ENCODE measurements at regions not wholly inside any gene's neighbourhood (a gene's known extent, or its start where the extent isn't known, plus 50 kb on each side); places are given as distances from the start of the nearest gene placed in this dataset.

DNA sequence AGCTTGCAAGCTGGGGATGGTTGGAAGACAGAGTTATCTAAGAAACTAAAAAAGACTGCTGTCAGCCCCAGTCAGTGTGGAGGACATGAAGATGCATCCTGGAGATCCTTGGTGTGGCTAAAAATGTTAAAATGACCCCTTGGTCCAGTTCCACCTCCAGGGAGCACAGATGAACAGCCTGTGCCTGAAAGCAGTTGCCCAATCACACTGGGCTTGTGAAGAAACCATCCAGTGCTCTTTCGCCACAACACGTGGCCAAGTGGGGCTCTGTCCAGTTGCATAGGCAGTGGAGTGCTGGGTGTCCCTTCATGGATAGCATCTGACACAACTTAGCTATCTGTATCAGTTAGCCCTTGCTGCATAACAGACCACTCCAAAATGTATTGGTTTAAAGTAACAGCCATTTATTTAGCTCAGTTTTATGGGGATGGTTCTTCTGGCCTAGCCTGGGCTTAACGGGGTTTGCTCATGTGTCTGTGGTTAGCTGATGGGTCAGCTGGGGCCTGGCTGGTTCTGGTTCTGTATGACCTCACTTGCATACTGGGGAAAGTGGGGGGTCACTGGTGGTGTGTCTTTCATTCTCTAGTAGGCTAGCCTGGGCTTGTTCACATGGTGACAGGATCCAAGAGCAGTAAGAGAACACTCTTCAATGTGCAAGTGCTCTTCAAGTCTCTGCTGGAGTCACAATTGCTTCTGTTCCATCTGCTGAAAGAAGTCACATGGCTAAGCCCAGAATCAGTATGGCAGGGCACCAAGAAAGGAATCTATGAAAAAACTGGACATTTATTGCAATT is 226.2 kb downstream of the PDCD6IP start:
- ChIA-PET SMC1A (ENCODE audit: uncharacterized antibody, unreplicated experiment) (interaction anchor here (0.6 to 2.0 kb wide), 2 partner anchors 13 to 236 kb away, joined by 3 to 6 read pairs; no protein-coding TSS in a partner anchor), CTCF (interaction anchor here (1.8 kb wide), 1 partner anchor 9 kb away, joined by 6 read pairs; no protein-coding TSS in a partner anchor), RAD21 (ENCODE audit: unreplicated experiment) (no interaction called here), POLR2A (interaction anchor here (0.6 kb wide), 1 partner anchor 596 kb away, joined by 3 read pairs; no protein-coding TSS in a partner anchor)
- Histone ChIP-seq H3K4me2 (ENCODE audit: control insufficient read depth, insufficient read depth) (no peak overlapping the region), H2AFZ (ENCODE audit: control insufficient read depth, low read depth, low read length) (no peak overlapping the region), H3K4me1 (ENCODE audit: control insufficient read depth, insufficient read depth, low read length) (no peaks in the 10 kb centered on the region), H3K27ac (ENCODE audit: control insufficient read depth, insufficient read depth) (no peak overlapping the region), H3K36me3 (ENCODE audit: control insufficient read depth in 2 of 2, insufficient read depth in 2 of 2, low read length in 1 of 2) (no peaks in the 10 kb centered on the region), H3K4me3 (no peak overlapping the region), H3K27me3 (replicated peaks in 1 of 2; ENCODE audit: control insufficient read depth in 2 of 2, insufficient read depth in 2 of 2, low read length in 1 of 2) (no peaks in the 10 kb centered on the region), H3K9me3 (replicated peaks; ENCODE audit: control insufficient read depth, insufficient read depth, low read length) (no peaks in the 10 kb centered on the region), H4K20me1 (ENCODE audit: control insufficient read depth, insufficient read depth) (no peaks in the 10 kb centered on the region), H3K9ac (ENCODE audit: control insufficient read depth, insufficient read depth, low read length) (no peak overlapping the region), H3K79me2 (ENCODE audit: control insufficient read depth, insufficient read depth, low read length) (no peaks in the 10 kb centered on the region)
- ATAC-seq (no peak), DNase-seq (ENCODE audit: low read depth, low spot score) (no peak), FAIRE-seq (no peak)
- in situ Hi-C loops (cut with MboI), result no loop called here
- WGBS (ENCODE audit: insufficient coverage, insufficient replicate concordance, low lambda C conversion rate, missing lambda C conversion rate), result 65% methylated on average over 3 of the region's 3 CpGs
- no TSS peak for BruUV-seq (replicated peaks)
- intact Hi-C loops (cut with micrococcal nuclease; ENCODE audit: unreplicated experiment), result no loop called here
- no peak for TF ChIP-seq HDAC2 (IDR thresholded peaks at IDR 0.05)
- TF ChIP-seq ATF7 (IDR thresholded peaks at IDR 0.05; ENCODE audit: low read depth), result no peak
- TF ChIP-seq EP300 (IDR thresholded peaks at IDR 0.05; ENCODE audit: borderline replicate concordance in 1 of 2, control insufficient read depth in 1 of 2, low read depth in 2 of 2, low read length in 2 of 2), result no peak
- TF ChIP-seq, protein P1, sequence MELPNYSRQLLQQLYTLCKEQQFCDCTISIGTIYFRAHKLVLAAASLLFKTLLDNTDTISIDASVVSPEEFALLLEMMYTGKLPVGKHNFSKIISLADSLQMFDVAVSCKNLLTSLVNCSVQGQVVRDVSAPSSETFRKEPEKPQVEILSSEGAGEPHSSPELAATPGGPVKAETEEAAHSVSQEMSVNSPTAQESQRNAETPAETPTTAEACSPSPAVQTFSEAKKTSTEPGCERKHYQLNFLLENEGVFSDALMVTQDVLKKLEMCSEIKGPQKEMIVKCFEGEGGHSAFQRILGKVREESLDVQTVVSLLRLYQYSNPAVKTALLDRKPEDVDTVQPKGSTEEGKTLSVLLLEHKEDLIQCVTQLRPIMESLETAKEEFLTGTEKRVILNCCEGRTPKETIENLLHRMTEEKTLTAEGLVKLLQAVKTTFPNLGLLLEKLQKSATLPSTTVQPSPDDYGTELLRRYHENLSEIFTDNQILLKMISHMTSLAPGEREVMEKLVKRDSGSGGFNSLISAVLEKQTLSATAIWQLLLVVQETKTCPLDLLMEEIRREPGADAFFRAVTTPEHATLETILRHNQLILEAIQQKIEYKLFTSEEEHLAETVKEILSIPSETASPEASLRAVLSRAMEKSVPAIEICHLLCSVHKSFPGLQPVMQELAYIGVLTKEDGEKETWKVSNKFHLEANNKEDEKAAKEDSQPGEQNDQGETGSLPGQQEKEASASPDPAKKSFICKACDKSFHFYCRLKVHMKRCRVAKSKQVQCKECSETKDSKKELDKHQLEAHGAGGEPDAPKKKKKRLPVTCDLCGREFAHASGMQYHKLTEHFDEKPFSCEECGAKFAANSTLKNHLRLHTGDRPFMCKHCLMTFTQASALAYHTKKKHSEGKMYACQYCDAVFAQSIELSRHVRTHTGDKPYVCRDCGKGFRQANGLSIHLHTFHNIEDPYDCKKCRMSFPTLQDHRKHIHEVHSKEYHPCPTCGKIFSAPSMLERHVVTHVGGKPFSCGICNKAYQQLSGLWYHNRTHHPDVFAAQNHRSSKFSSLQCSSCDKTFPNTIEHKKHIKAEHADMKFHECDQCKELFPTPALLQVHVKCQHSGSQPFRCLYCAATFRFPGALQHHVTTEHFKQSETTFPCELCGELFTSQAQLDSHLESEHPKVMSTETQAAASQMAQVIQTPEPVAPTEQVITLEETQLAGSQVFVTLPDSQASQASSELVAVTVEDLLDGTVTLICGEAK (IDR thresholded peaks at IDR 0.05; ENCODE audit: borderline replicate concordance), result no peak
- TF ChIP-seq, protein P2, sequence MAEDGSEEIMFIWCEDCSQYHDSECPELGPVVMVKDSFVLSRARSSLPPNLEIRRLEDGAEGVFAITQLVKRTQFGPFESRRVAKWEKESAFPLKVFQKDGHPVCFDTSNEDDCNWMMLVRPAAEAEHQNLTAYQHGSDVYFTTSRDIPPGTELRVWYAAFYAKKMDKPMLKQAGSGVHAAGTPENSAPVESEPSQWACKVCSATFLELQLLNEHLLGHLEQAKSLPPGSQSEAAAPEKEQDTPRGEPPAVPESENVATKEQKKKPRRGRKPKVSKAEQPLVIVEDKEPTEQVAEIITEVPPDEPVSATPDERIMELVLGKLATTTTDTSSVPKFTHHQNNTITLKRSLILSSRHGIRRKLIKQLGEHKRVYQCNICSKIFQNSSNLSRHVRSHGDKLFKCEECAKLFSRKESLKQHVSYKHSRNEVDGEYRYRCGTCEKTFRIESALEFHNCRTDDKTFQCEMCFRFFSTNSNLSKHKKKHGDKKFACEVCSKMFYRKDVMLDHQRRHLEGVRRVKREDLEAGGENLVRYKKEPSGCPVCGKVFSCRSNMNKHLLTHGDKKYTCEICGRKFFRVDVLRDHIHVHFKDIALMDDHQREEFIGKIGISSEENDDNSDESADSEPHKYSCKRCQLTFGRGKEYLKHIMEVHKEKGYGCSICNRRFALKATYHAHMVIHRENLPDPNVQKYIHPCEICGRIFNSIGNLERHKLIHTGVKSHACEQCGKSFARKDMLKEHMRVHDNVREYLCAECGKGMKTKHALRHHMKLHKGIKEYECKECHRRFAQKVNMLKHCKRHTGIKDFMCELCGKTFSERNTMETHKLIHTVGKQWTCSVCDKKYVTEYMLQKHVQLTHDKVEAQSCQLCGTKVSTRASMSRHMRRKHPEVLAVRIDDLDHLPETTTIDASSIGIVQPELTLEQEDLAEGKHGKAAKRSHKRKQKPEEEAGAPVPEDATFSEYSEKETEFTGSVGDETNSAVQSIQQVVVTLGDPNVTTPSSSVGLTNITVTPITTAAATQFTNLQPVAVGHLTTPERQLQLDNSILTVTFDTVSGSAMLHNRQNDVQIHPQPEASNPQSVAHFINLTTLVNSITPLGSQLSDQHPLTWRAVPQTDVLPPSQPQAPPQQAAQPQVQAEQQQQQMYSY (CRISPR knock-in tag; IDR thresholded peaks at IDR 0.05), result no peak
- TF ChIP-seq, protein P3, sequence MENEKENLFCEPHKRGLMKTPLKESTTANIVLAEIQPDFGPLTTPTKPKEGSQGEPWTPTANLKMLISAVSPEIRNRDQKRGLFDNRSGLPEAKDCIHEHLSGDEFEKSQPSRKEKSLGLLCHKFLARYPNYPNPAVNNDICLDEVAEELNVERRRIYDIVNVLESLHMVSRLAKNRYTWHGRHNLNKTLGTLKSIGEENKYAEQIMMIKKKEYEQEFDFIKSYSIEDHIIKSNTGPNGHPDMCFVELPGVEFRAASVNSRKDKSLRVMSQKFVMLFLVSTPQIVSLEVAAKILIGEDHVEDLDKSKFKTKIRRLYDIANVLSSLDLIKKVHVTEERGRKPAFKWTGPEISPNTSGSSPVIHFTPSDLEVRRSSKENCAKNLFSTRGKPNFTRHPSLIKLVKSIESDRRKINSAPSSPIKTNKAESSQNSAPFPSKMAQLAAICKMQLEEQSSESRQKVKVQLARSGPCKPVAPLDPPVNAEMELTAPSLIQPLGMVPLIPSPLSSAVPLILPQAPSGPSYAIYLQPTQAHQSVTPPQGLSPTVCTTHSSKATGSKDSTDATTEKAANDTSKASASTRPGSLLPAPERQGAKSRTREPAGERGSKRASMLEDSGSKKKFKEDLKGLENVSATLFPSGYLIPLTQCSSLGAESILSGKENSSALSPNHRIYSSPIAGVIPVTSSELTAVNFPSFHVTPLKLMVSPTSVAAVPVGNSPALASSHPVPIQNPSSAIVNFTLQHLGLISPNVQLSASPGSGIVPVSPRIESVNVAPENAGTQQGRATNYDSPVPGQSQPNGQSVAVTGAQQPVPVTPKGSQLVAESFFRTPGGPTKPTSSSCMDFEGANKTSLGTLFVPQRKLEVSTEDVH (IDR thresholded peaks at IDR 0.05; ENCODE audit: low read depth, partially characterized antibody), result no peak
- TF ChIP-seq POLR2AphosphoS2 (IDR thresholded peaks at IDR 0.05; ENCODE audit: low read depth, low read length), result no peak
- no peak for TF ChIP-seq CBX3 (IDR thresholded peaks at IDR 0.05; ENCODE audit: borderline replicate concordance, low read depth)
